Raji (cell line): ENCODE measurements at regions not wholly inside any gene's neighbourhood (a gene's known extent, or its start where the extent isn't known, plus 50 kb on each side); places are given as distances from the start of the nearest gene placed in this dataset.

Experiments
- POLR2A ChIP-seq: IDR thresholded peaks from 2 replicates; pipeline ENCODE4 v1.6.1; 2011; ENCODE audit warnings: low read depth, low read length, control low read depth; ENCODE audit not compliant: insufficient read depth

GRCh38 chr11:110966131-110966530 is 253.9 kb upstream of the ARHGAP20 start:
- no peak for TF ChIP-seq POLR2A

GRCh38 chr11:110962921-110963320 is 250.7 kb upstream of the ARHGAP20 start:
- TF ChIP-seq POLR2A, result no peak

GRCh38 chr11:110960167-110960566 is 247.9 kb upstream of the ARHGAP20 start:
- TF ChIP-seq POLR2A, result no peak

GRCh38 chr11:110958216-110958615 is 246.0 kb upstream of the ARHGAP20 start:
- no peak for TF ChIP-seq POLR2A

GRCh38 chr11:110955776-110956175 is 243.5 kb upstream of the ARHGAP20 start:
- no peak for TF ChIP-seq POLR2A

- no peak for TF ChIP-seq POLR2A
Observed at GRCh38 chr11:110951950-110952503, 239.8 kb upstream of the ARHGAP20 start.

GRCh38 chr11:110951037-110951949 is 239.1 kb upstream of the ARHGAP20 start:
- TF ChIP-seq POLR2A, result no peak

GRCh38 chr11:110948112-110948511 is 235.9 kb upstream of the ARHGAP20 start:
- no peak for TF ChIP-seq POLR2A

GRCh38 chr11:110947096-110947495 is 234.9 kb upstream of the ARHGAP20 start:
- no peak for TF ChIP-seq POLR2A

GRCh38 chr11:110939471-110939870 is 227.2 kb upstream of the ARHGAP20 start:
- TF ChIP-seq POLR2A, result no peak

- TF ChIP-seq POLR2A, result no peak
Observed at GRCh38 chr11:110935018-110935640, 222.9 kb upstream of the ARHGAP20 start.

GRCh38 chr11:110929129-110929528 is 216.9 kb upstream of the ARHGAP20 start:
- no peak for TF ChIP-seq POLR2A

GRCh38 chr11:110928391-110928790 is 216.2 kb upstream of the ARHGAP20 start:
- TF ChIP-seq POLR2A, result no peak

- TF ChIP-seq POLR2A, result no peak
Observed at GRCh38 chr11:110921742-110922521, 209.7 kb upstream of the ARHGAP20 start.

- no peak for TF ChIP-seq POLR2A
Observed at GRCh38 chr11:110919241-110919922, 207.1 kb upstream of the ARHGAP20 start.

GRCh38 chr11:110918351-110918750 is 206.1 kb upstream of the ARHGAP20 start:
- TF ChIP-seq POLR2A, result no peak
